HG03097 (cell line): ENCODE measurements at regions not wholly inside any gene's neighbourhood (a gene's known extent, or its start where the extent isn't known, plus 50 kb on each side); places are given as distances from the start of the nearest gene placed in this dataset.
A peak's percentile ranks its signal among the peaks of the same experiment; 100 is the strongest.
"Not testable (repeated sequence)": the region's sequence is repeated elsewhere in the genome, so short reads cannot be mapped to it uniquely, and the experiment has no call there.

Source experiments
- ATAC-seq: cut with Tn5 transposase; IDR thresholded peaks from one replicate; pipeline ENCODE4 v1.9.1; 2021; ENCODE audit not compliant: unreplicated experiment, low FRiP score

DNA sequence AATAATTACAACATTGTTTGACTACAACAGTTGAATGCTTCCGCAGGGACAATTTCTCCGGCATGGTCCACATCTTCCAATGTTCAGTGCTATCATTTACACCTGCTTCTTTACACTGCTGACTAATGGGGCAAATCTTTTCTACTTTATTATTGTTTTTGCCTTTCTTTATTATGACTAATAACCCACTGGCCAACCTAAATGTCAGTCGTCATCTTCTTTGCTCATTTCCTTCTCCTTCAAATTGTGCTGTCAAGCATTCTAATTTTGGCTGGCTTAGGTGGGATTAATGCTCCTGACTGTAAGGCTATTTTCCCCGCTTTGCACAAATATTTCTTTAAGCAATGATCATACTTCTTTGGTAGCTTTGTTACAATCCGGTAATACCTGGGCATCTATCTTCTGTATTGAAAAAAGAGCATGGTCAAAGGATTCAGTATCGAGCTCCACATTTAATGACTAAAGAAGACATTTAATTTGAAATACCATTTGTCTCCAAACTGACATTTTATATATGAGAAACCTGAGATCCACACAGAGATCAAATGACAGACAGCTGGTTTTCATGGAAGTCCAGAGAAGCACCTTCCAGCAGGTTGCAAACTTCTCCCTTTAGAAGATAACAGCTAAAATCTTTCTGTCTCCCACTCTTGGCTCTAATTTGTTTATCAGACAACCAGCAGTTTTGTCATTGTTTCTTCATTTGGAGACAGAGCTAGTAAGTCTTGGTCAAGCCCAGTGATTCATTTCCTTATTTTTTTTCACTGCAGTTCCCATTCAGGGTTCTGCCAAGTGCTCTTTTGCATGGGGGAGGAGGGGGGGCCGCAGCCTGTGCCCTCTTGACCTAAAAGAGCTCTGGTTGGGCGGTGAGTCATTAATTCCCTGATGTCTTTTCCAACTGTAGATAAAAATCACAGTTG lies 132.9 kb downstream of the SOCS6 start:
- ATAC-seq: no peak

DNA sequence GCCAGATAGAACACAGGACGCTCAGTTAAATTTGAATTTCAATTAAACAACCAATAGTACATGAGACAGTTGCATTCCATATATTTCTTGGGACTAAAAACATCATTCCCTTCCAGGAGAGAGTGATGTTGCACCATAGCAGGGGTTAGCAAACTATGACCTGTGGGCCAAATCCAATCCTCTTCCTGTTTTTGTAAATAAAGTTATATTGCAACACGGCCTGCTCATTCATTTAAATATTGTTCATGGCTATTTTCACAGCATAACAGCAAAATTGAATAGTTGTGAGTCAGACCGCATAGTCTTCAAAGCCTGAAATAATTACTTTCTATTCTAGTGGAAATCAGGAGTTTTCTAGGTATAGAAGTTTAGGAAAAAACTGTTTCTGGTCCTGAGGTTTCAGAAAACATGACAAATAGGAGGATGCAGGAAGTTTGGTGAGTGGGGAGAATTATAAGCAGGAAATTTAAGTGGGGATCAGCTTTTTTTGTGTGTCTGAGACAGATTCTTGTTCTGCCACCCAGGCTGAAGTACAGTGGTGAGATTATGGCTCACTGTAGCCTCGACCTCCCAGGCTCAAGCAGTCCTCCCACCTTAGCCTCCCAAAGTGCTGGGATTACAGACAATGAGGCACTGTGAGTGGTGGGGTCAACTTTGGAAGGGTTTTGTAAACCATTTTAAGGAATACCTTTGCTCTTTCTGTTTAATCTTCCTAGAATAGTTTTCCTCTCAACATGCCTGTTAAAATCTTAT lies 131.5 kb downstream of the SOCS6 start:
- ATAC-seq: no peak

- no peak for ATAC-seq
These were observed 130.7 kb downstream of the SOCS6 start for GRCh38 chr18:70419526-70419925.

- ATAC-seq: peak; percentile 94
These were observed 129.9 kb downstream of the SOCS6 start for GRCh38 chr18:70418546-70419311.

DNA sequence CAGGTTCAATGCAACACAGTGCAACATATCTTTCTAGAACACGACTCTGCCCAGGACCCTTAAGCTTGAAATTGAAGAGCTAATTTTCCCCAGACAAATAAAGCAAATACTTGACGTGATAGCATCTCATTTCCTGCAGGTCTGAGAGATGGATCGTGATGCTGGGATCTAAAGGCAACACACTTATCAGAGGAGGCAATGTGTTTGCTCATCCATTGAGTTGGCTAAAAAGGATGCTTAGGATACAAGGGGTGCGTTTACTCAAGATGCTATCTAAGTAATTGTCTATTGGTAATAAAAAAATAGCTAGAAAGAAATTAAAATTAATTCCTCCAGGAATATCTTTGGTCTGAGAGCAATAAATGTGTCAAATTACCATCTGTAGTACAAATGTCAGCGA lies 129.0 kb downstream of the SOCS6 start:
- no peak for ATAC-seq

GRCh38 chr18:70416496-70416895 lies 127.7 kb downstream of the SOCS6 start:
- no peak for ATAC-seq

DNA sequence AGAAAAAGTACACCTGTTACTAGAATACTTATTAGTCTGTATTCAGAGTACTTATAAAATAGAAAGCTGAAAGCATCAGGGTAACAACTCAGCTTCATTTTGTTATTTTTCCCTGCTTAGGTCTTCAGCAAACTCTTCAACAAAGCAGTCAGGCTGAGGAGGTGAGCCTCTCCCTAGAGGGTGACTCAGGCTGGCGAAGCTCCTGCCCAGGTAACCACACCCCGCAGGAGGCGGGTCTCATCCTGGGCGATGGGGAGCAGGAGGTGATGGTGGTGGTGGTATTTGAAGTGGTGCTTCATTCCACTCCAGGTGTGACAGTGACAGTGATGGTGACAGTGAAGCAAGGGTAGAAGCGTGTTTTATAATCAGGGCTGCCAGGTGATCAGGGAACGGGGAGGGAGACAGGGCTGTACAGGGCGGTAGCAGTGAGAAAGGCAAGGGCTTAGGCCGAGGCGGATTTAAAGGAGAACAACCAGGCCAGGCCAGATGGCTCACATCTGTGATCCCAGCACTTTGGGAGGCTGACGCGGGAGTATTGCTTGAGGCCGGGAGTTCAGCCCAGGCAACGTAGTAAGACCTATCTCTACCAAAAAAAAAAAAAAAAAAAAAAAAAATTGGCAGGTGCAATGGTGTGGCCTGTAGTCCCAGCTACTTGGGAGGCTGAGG lies 127.1 kb downstream of the SOCS6 start:
- ATAC-seq: no peak

- ATAC-seq: no peak
These were observed 125.6 kb downstream of the SOCS6 start for GRCh38 chr18:70414315-70414900.

- no peak for ATAC-seq
These were observed 124.6 kb downstream of the SOCS6 start for GRCh38 chr18:70413455-70413854.

- no peak for ATAC-seq
These were observed 123.1 kb downstream of the SOCS6 start for GRCh38 chr18:70411876-70412435.

DNA sequence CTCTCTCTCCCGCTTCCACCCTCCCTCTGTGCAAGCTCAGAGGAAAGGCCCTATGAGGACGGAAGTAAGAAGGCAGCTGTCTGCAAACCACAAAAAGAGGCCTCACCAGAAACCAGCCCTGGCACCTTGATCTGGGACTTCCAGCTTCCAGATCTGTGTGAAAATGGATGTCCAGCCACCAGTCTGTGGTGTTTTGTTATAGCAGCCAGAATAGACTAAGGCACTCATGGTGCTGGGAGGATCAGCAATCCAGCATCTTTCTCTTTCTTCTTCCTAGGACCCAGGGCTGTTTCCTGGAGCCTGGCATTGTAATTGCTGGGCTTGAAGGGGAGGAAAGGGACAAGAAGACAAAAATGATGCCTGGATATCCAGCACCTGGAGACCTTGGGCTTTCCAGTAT lies 122.5 kb downstream of the SOCS6 start:
- ATAC-seq: no peak

DNA sequence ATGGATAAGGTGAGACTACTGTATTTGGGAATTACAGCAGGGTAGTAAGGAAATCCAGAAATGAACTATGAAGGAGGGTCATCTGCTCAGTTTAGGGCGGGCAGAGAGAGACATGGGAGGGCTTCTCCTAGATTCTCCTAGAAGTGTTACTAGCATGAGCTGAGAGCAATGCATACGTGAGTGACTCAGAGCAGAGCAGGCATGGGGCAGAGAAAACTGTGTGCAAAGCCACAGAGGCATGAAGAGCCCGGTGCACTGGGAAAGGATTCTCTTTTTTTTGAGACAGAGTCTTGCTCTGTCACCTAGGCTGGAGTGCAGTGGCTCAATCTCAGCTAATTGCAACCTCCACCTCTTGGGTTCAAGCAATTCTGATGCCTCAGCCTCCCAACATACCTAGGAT lies 116.2 kb downstream of the SOCS6 start:
- no peak for ATAC-seq

GRCh38 chr18:70400476-70400875 lies 111.6 kb downstream of the SOCS6 start:
- no peak for ATAC-seq

- no peak for ATAC-seq
These were observed 109.2 kb downstream of the SOCS6 start for GRCh38 chr18:70398076-70398475.

DNA sequence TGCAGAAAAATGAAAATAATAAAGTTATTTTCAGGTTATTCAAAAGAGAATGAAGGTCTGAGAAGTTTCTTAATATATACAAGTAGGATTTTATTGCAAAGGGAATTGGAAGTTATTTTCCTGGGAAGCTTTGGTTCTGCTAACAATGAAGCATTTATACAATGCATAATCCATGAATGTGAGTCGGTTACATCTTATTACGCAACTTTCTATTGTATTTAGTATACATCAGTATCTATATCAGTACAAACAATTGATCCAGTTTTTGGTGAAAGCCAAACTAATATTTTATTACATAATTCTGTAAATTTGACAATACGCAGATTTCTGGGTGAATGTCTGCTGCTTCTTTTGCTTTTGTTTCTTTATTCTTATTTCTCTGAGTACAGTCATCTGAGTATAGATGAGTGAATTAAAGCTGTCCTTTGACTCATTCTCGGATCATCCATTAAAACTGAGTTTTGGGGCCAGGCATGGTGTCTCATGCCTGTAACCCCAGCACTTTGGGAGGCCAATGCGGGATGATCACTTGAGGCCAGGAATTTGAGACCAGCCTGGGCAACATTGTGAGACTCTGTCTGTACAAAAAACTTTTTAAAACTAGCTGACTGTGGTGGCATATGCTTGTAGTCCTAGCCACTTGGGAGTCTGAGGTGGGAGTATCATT lies 108.5 kb downstream of the SOCS6 start:
- ATAC-seq: no peak

- ATAC-seq: not testable (repeated sequence)
These were observed 106.9 kb downstream of the SOCS6 start for GRCh38 chr18:70395771-70396170.

DNA sequence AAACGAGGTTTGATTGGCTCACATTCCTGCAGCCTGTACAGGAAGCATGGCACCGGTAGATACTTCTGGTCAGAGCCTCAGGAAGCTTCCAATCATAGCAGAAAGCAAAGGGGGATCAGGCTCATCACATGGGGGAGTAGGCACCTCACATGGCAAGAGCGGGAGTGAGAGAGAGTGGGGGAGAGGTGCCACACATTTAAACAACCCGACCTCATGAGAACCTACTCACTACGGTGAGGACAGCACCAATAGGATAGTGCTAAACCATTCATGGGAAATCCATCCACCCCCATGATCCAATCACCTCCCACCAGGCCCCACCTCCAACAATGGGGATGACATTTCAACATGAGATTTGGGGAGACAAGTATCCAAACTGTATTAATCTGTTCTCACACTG lies 105.8 kb downstream of the SOCS6 start:
- ATAC-seq: no peak

GRCh38 chr18:70390371-70391090 lies 101.7 kb downstream of the SOCS6 start:
- ATAC-seq: no peak

DNA sequence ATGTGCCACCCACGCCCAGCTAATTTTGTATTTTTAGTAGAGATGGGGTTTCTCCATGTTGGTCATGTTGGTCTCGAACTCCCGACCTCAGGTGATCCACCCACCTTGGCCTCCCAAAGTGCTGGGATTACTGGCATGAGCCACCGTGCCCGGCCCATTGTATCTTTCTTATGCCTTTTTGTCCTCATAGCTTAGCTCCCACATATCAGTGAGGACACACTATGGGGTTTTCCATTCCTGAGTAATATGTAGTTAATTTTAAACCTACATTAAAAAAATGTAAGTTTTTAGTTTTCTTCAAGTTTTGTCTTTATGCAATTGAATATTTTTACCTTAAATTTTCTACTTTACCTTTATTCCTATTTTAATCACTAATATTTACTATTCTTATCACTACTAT lies 100.2 kb downstream of the SOCS6 start:
- not testable (repeated sequence) for ATAC-seq
